ENCODE measurements at regions not wholly inside any gene's neighbourhood (a gene's known extent, or its start where the extent isn't known, plus 50 kb on each side); places are given as distances from the start of the nearest gene placed in this dataset.

- no peak for TF ChIP-seq CTCF (IDR thresholded peaks at IDR 0.05 in 2 of 3, conservative IDR thresholded peaks at IDR 0.05 in 1 of 3; ENCODE audit: borderline replicate concordance in 1 of 3, insufficient read depth in 1 of 3, low read depth in 2 of 3, low read length in 2 of 3)
- TF ChIP-seq ZFX (IDR thresholded peaks at IDR 0.05) = no peak
These were observed 117.7 kb upstream of the PTPRZ1 start for GRCh38 chr7:121755286-121755685.
